HG03280 (cell line): ENCODE measurements at regions not wholly inside any gene's neighbourhood (a gene's known extent, or its start where the extent isn't known, plus 50 kb on each side); places are given as distances from the start of the nearest gene placed in this dataset.
"Not testable (repeated sequence)": the region's sequence is repeated elsewhere in the genome, so short reads cannot be mapped to it uniquely, and the experiment has no call there.

ENCODE experiments used
- ATAC-seq: cut with Tn5 transposase; IDR thresholded peaks from one replicate; pipeline ENCODE4 v1.9.1; 2021; ENCODE audit warnings: mild to moderate bottlenecking, moderate library complexity; ENCODE audit not compliant: unreplicated experiment

DNA sequence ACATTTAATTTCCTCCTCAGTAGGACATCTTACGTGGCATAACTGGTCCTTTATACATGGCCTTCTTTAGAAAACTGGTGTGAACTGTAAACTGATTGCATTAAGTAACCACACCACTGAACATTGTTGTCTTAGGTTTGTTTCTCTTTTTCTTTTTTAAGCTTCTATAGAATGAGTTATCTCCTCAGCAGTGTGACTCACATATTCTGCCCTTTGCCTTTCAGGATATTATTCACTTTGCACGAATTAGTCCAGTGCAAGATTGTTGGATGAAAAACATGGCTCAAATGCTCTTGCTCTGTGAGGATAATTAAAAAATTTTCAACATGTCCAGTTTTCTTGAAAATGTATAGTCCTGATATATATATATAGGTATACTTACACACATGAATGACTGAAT, 147.6 kb downstream of the KBTBD8 start:
- ATAC-seq: no peak

DNA sequence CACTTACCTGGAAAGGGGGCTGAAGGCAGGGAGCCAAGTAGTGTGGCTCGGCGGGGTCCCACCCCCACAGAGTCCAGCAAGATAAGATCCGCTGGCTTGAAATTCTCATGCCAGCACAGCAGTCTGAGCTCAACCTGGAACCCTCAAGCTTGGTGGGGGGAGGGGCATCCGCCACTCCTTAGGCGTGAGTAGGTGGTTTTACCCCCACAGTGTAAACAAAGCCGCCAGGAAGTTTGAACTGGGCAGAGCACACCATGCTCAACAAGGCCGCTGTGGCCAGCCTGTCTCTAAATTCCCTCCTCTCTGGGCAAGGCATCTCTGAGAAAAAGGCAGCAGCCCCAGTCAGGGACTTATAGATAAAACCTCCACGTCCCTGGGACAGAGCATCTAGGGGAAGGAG, 156.3 kb downstream of the KBTBD8 start:
- ATAC-seq: no peak

GRCh38 chr3:67167481-67167880, 169.4 kb downstream of the KBTBD8 start:
- ATAC-seq: no peak

DNA sequence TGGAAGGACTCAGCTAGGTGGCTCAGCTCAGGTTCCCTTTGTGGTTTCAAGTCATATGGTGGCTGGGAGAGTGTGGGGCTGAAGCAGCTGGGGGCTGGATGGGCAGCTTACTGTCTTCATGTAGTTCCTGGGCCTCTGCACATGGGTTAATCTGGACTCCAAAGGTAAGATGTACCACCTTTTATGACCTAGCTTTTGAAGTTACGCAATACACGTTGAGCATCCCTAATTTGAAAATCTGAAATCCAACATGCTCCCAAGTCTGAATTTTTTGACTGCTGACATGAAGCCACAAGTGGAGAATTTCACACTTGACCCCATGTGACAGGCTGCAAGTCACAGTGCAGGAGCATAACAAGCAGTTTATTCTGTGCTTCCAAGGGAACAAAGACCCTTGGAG, 173.7 kb downstream of the KBTBD8 start:
- ATAC-seq: no peak

DNA sequence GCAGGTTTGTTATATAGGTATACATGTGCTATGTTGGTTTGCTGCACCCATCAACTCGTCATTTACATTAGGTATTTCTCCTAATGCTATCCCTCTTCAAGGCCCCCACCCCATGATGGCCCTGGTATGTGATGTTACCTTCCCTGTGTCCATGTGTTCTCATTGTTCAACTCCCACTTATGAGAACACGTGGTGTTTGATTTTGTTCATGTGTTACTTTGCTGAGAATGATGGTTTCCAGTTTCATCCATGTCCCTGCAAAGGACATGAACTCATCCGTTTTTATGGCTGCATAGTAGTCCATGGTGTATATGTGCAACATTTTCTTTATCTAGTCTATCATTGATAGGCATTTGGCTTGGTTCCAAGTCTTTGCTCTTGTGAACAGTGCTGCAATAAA, 175.0 kb downstream of the KBTBD8 start:
- ATAC-seq: not testable (repeated sequence)

GRCh38 chr3:67176396-67176795, 178.3 kb downstream of the KBTBD8 start:
- ATAC-seq: no peak

DNA sequence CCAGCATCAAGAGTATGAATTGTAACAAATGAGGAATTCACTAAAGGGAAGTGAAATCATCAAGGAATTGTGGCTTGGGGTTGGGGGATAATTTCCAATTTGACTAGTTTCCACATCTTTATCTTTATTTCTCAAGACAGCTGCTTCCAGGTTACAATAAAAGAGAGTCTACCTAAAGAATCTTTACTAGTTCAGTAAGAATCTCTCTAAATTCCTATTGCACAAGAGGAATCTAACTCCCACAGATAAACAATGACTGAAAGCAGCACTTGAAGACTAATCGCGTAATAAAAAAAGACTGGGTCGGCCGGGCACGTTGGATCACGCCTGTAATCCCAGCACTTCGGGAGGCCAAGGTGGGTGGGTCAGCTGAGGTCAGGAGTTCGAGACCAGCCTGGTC, 194.4 kb downstream of the KBTBD8 start:
- no peak for ATAC-seq

- no peak for ATAC-seq
These were observed 198.6 kb downstream of the KBTBD8 start for GRCh38 chr3:67196677-67197076.

GRCh38 chr3:67198374-67198773, 200.3 kb downstream of the KBTBD8 start:
- no peak for ATAC-seq

DNA sequence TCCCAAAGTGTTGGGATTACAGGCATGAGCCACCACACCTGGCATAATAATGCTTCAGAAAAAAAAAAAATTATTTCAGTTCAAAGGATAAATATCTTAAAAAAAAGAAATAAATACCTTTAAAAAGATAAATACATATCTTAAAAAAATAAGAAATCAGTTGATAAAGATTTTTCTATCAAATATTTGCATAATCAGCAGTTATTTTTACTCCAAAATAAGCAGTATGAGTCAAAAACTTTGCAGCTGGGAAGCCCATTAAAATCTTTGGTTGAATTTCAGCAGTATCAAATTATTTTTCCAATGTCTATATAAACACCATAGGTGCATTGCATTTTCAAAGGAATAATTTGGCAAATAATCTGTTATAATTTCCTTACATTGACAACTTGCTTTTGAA, 202.5 kb downstream of the KBTBD8 start:
- ATAC-seq: no peak

- ATAC-seq: no peak
These were observed 202.9 kb downstream of the KBTBD8 start for GRCh38 chr3:67201026-67201425.

DNA sequence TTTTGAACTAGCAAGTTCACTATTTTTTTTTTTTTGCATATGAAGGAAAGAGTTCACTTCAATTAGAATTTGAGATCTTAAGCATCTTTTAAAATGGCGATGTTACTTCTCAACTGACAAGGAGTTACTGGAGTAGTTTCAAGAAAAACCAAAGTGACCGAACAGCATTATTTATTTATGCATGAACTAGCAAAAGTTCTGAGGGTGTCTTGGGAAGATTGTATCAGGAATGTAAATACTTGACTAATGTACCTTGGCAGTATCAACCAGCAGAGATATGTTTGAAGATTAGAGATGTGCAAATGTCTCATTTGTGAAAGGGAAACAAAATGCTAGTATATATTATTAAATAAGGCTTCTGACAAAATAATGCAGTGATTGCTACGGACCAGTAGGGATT, 203.9 kb downstream of the KBTBD8 start:
- no peak for ATAC-seq

- ATAC-seq: no peak
These were observed 206.8 kb downstream of the KBTBD8 start for GRCh38 chr3:67204951-67205350.

- no peak for ATAC-seq
These were observed 217.6 kb downstream of the KBTBD8 start for GRCh38 chr3:67215690-67216089.

GRCh38 chr3:67227030-67227429, 228.9 kb downstream of the KBTBD8 start:
- ATAC-seq: no peak

DNA sequence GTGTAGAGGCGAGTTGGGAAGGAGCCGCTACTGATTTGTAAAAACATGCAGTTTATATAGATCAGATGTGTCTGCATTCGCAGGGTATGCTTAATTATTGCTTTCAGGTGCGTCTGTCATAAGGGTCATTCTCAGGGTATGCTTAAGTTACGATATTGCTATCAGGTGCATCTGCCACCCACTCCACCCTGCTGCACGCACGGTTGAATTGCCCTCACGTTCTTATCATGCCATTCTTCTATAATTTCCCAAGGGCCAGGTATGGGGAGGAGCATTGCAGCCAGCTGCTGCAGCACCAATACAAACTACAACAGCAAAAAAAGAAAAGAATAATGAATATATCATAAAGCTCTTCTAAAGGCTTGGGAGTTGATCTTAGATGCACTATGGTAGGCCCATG, 230.0 kb downstream of the KBTBD8 start:
- no peak for ATAC-seq

DNA sequence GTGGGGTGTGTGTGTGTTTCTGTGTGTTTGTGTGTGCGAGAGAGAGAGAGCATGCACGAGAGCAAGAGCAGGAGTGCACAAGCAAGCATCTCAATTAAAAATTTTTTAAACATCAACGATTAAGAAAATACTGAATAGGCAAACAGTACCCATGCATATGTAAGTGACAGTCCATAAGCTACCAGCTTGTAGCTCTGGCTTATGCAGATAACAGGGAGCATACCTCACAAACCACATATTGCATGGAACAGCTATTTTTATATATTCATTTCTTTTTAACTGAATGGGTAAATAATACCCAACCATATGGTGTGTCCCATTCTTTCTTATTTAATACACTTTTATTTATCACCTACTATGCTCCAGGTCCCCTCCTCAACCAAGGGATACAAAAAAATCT, 234.5 kb downstream of the KBTBD8 start:
- ATAC-seq: no peak

GRCh38 chr3:67239353-67239752, 241.2 kb downstream of the KBTBD8 start:
- ATAC-seq: no peak

DNA sequence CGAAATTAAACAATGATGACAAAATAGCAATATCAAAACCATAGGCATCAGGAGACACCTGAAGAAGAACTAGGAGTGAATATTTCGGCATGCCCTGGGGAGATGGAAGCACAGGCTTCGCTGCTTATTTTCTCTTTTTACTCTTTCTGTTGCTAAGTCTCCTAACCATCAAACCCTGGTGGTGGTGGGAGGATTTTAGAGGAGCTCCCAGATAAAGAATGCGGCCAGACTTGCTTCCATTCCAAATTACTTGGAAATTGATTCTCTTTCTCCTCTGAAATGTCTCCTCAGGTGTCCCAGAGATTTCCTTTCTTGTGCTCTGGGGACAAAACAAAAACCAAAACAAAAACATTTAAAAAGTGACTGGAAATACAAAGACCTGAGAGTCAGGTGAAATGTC, 243.0 kb downstream of the KBTBD8 start:
- ATAC-seq: no peak

DNA sequence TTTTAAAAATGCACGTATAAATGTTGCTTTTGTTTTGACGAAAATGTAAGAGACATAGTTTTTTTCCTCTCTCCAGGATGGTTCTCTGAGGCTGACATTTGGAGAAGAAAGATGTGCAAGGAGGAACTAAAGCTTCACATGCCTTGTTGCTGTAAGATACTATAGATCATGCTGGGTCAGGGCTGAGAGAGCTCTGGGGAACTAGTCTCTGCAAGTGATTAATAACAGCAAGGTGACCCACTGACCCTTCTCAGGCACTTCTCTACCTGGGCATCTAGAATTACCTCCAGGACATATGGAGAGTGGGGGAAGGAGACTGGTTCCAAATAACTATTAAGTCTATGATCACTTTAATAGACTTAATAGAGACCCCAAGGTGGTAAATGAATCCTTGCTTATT, 246.0 kb downstream of the KBTBD8 start:
- no peak for ATAC-seq

GRCh38 chr3:67245545-67245944, 247.4 kb downstream of the KBTBD8 start:
- ATAC-seq: no peak

DNA sequence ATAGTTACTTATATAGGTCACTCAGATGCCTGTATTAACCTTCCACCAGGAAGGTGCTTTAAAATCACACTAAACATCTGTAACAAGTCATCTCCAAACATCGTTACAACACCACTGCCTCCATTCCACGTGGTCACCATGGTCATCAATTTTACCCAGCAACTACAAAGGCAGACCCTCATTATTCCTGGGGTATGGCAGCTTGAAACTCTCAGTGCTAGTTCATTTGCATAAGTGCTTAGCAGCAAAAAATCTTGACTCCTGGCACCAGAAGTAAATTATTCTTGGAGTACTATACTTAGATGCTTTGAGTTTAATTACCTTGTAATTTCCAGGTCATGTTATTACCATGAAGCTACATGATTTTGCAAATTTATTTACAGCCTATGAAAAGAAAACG, 250.6 kb downstream of the KBTBD8 start:
- ATAC-seq: no peak

DNA sequence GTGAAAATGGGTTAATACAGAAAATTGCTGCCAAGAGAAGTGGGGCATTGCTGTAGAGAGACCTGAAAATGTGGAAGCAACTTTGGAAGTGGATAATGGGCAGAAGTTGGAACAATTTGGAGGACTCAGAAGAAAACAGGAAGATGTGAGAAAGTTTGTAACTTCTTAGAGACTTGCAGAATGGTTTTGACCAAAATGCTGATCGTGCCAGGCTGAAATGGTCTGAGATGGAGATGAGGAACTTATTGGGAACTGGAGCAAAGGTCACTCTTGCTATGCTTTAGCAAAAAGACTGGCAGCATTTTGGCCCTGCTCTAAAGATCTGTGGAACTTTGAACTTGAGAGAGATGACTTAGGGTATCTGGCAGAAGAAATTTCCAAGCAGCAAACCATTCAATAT, 254.8 kb downstream of the KBTBD8 start:
- not testable (repeated sequence) for ATAC-seq

- ATAC-seq: no peak
These were observed 280.0 kb downstream of the KBTBD8 start for GRCh38 chr3:67278015-67278618.
